ENCODE measurements at regions not wholly inside any gene's neighbourhood (a gene's known extent, or its start where the extent isn't known, plus 50 kb on each side); places are given as distances from the start of the nearest gene placed in this dataset.

GRCh38 chr1:36542962-36543515 is 60.3 kb upstream of the CSF3R start:
- DNase-seq (ENCODE audit: low read depth in 2 of 2), result no peak

GRCh38 chr1:36542024-36542961 is 59.6 kb upstream of the CSF3R start:
- DNase-seq (ENCODE audit: low read depth in 2 of 2), result no peak

GRCh38 chr1:36540056-36540455 is 57.3 kb upstream of the CSF3R start:
- DNase-seq (ENCODE audit: low read depth in 2 of 2), result no peak

- DNase-seq (ENCODE audit: low read depth in 2 of 2), result no peak
Measured at GRCh38 chr1:36539526-36539925, 56.8 kb upstream of the CSF3R start.

- DNase-seq (ENCODE audit: low read depth in 2 of 2), result no peak
Measured at GRCh38 chr1:36537991-36538390, 55.3 kb upstream of the CSF3R start.

- DNase-seq (ENCODE audit: low read depth in 2 of 2), result no peak
Measured at GRCh38 chr1:36537190-36537768, 54.6 kb upstream of the CSF3R start.

- DNase-seq (ENCODE audit: low read depth in 2 of 2), result no peak
Measured at GRCh38 chr1:36536727-36537126, 54.0 kb upstream of the CSF3R start.

- DNase-seq (ENCODE audit: low read depth in 2 of 2), result no peak
Measured at GRCh38 chr1:36534711-36535412, 52.1 kb upstream of the CSF3R start.

GRCh38 chr1:36533897-36534296 is 51.2 kb upstream of the CSF3R start:
- no peak for DNase-seq (ENCODE audit: low read depth in 2 of 2)

GRCh38 chr1:36532810-36533401 is 50.2 kb upstream of the CSF3R start:
- no peak for DNase-seq (ENCODE audit: low read depth in 2 of 2)
